ENCODE measurements at regions not wholly inside any gene's neighbourhood (a gene's known extent, or its start where the extent isn't known, plus 50 kb on each side); places are given as distances from the start of the nearest gene placed in this dataset.

DNA sequence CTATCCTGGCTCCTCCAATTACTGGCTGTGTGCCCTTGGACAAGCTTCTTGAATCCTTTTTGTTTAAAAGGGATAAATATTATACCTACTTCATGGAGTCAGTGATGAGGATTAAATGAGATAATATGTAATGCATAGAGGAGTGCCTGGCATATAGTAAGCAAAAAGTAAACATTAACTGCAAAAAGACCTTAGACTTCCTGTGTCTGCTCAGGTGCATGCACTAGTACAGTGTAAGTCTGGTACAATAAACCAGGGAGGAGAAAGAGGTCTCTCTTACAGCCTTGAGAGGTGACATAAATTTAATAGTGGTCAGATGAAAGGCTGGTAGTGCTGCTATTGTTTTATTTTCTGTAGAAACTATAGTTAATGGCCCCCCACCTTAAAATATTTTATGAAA lies 305.2 kb upstream of the MIS18BP1 start:
- DNase-seq: no peak

DNA sequence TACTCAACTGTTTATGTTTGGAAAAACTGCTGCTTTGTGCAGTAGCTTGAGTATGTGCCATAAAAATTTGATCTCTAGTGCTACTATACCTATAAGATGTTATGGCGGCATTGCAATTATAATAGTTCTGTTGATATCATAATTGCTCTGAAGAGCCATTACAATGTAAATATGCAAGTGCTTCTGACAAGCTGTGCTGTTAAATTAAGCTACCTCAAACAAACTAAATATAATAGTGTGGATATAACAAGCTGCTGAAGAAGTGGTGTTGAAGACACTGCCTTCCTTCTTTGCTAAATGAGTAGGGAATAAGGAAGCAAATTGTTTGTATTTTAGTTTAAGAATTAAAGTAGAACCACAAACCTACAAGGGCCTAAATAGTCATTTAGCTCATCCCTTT lies 301.0 kb upstream of the MIS18BP1 start:
- DNase-seq: peak in 2 of 3 experiments; percentile 45 to 79

DNA sequence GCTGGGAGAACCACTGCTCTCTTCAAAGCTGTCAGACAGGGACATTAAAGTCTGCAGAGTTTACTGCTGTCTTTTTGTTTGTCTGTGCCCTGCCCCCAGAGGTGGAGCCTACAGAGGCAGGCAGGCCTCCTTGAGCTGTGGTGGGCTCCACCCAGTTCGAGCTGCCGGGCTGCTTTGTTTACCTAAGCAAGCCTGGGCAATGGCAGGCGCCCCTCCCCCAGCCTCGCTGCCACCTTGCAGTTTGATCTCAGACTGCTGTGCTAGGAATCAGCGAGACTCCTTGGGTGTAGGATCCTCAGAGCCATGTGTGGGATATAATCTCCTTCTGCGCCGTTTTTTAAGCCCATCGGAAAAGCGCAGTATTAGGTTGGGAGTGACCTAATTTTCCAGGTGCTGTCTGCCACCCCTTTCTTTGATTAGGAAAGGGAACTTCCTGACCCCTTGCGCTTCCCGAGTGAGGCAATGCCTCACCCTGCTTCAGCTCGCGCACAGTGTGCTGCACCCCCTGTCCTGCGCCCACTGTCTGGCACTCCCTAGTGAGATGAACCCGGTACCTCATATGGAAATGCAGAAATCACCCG lies 298.3 kb upstream of the MIS18BP1 start:
- DNase-seq: peak; percentile 21 to 66 (median 56)

DNA sequence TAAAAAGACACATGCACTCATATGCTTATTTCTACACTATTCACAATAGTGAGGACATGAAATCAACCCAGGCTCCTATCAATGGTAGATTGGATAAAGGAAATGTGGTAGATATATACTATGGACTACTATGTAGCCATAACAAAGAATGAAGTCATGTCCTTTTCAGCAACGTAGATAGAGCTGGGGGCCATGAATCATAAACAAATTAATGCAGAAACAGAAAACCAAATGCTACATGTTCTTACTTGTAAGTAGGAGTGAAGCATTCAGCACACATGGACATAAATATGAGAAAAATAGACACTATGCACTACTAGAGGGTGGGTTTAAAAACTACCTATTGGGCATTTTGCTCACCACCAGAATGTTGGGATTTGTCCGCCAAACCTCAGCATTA lies 278.0 kb upstream of the MIS18BP1 start:
- no peak for DNase-seq

DNA sequence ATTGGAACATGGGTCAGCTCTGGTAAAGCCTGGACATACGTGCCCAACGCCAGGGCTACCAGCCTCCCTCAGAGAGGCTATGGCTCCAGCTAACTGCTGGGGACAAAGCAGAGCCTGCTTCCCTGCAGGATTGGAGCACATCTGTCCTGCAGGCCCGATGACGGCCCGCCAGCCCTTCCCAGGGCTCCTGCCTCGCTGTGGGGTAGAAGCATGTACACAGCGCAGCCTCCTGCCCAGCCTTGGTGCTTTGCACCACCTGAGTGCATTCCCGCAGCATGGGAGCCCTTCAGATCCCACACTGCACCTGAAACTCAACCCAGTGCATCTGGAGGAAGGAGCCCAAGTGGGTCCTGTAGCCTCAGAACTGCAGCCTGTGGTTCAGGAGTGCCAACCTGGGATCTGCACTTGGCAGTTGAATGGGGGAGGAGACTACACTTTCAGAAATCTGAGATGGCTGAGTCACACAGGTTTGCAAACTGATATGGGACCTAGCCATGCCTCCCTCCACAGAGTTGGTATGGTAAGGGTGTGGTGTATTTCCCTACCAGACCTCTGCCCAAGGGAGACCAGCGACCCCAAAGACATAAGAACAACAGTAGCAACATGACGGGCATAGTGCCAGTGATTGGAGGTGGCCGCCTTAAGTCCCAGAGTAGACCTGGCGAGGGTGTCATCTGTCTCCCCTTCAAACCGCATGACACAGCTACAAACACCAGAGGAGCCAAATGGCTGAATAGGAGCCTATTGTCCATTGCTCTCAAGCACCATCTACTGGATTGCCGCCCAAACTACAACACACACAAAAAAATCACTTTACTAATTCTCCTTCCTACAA lies 273.9 kb upstream of the MIS18BP1 start:
- DNase-seq: peak; percentile 56 to 79 (median 70)

DNA sequence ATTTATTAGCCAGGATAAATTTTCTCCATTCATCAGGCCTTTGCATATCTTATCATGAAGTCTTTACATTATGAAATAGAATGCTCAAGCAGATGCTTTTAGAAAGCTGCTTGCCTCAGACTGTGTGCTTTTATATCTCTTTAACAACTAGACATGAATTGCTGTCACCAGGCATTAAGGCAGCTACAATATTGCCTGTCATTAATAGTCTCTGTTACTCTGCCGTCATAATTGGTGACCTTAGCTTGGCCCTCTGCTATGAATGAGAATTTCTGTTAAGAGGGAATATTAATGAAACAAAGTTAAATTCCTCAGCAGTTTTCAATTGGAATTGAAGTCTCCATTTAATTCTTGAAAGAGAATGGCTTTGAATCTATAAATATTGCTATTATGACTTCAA lies 266.8 kb upstream of the MIS18BP1 start:
- DNase-seq: no peak

DNA sequence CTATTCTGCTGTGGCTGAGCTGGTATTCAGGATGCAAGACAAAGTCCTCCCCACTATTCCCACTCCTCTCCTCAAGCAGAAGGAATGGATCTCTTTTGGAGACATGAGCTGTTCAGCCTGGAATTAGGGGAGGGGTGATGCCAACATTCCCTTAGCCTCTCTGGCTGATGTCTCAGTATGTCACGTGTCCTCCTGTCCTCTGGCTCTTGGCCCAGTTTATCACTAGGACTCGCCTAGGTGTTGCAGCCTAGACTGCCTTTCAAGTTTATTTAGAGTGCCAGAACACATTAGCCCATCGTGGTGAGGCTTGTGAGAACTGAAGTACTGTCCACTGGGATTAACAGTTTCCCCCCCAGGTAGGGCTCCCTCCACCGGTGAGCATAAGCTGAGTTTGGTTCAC lies 239.9 kb upstream of the MIS18BP1 start:
- no peak for DNase-seq

DNA sequence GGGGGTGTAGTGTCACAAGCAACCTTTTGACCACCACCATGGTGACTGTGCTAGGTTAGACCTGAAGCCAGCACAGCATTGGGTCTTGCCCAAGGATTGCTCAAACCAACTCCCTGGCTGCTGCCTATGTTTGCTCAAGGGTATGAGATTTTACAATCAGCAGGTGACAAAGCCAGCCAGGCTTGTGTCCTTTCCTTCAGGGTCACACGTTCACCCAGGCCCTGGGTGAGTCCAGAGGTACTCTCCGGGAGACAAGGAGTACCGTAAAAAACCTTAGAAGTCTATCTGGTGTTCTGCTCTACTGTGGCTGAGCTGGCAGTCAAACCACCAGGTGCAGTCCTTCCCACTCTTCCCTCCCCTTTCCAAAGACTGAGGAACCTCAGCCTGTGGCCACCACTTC lies 238.9 kb upstream of the MIS18BP1 start:
- DNase-seq: no peak

DNA sequence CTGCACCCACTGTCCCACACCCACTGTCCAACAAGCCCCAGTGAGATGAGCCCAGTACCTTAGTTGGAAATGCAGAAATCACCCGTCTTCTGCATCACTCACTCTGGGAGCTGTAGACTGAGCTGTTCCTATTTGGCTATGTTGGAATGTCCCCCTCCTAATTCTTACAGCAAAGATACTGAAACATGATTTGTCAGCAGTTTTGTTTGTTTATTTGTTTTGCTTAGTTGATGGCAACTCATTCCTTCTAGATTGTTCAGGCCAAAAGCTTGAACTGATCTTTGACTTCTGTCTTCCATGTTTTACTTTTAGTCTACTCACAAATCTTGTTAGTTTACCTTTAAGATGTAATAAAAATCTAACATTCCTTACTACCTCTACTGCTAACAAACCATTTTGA lies 233.6 kb upstream of the MIS18BP1 start:
- DNase-seq: no peak

DNA sequence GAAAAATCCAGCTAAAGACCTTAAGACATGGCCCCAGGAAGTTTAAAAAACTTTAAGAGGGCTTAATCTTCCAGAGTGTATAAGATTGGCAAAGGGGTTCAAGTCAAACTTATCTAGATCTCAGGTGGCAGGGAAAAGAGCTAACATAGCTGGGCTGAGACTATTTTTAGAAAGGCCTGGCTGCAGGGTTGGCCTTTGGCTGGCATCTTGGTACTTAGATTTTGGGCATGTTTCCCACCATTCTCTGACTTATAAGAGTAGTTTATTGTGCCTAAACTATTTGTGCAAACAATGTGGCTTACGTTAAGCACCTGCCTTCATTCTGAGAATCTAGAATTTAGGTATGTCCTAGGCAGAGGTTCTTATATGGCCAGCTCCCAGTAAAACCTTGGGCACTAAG lies 214.0 kb upstream of the MIS18BP1 start:
- DNase-seq: no peak

DNA sequence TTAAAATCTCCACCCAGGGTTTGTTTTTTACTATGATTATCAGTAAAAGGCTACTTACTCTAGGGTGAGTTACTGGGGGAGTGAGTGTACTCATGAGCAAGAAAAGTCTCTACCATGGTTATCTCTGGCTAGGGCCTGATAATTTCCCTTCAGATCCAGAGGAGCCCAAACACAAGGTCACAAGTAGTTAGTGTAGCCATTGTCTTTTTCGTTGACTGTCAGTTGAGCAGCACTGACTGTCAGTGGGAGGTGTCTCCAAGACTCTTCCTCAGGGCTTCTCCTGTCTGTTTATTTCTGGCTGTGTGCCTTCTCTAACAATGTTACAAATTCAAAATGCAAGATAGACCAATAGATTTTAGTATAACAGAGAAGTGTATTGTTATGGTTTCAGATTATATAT lies 181.2 kb upstream of the MIS18BP1 start:
- no peak for DNase-seq

DNA sequence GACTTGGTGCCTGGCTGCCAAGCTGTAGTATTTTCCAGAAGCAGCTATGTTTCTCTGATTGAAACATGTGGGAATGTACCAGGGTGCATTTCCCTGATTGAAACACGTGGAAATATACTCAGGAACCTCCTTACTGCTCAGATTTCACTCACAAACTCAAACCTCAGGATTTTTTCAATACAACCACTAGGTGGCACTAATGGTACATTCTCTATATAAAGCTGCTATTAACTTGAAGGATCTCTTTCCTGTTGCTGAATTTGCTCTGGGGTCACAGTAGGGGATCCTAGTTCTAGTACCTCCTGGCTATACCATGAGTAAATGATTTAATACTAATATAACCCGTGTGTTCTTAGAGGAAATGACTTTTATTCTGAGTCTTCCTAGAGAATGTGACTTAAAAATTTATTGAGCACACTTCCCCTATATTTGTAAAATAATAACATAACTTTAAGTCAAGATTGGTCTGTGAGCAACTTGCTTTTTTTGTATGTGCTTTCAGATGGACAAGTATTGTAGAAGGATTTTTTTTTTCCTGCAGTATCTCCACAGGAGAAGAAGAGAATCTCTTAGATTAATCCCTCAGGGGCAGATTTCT lies 173.8 kb upstream of the MIS18BP1 start:
- DNase-seq: peak; percentile 34 to 80 (median 68)

DNA sequence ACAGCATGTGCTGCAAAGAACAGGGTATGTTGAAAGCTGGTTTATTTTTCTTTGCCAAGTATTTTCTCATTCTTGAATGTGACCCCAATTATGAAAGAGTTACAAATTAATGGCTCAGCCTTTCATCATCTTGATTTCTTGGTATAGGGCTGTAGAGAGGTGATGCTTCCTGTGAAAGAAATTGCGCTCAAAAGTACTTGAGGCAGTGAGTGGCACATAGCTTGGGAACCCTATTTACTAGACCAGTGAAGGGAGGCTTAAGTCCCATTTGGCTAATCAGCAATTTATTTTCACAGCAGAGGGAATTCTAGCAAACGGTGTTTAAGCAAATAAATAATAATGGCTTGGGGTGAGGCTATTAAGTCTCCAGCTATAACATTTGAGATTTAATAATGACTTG lies 153.9 kb upstream of the MIS18BP1 start:
- DNase-seq: peak in 1 of 3 experiments; percentile 31

DNA sequence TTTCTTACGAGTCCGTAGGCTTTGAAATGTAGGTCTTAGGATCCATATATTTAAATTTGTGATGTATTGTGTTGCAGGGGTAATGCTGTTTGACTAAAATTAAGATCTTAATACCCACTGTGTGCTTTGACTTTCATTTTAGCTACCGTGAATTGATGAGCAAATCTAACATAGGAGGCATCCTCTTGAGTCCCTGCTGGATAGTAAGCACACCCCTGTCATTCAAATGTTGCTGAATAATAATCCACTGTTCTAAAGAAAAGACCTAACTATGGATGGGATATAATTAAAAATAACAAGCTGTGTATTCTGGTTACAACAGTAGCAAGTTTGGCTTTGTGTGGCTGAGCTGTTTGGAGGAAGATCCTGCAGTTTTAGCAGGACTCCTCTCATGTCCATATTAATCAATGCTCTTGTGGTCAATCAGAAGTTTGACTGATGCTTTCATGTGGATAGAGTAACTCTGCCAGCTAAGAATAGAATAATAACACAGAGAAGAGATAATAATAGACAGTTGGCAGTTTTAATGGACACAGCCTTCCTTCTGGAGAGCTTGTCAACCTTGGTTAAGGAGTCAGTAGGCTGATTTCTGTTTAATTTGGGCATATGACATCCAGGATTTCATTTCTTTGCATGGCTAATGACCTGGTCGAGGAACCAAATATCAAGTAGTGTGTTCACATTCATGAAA lies 148.1 kb upstream of the MIS18BP1 start:
- DNase-seq: no peak

DNA sequence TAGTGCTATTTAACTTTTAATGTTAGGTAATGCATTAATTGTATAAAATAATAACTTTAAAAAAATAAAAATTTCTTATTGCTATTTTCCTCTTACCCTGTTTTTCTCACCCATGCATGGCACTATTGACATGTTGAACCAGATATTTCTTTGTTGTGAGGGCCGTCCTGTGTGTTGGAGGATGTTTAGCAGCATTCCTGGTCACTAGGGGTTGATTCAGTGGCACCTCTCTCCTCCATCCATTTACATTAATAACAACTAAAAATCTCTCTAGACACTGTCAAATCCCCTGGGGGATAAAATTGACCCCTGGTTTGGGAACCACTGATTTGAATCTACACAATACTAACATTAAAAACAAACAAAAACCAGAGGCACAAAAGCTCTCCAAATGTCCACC lies 147.5 kb upstream of the MIS18BP1 start:
- no peak for DNase-seq

DNA sequence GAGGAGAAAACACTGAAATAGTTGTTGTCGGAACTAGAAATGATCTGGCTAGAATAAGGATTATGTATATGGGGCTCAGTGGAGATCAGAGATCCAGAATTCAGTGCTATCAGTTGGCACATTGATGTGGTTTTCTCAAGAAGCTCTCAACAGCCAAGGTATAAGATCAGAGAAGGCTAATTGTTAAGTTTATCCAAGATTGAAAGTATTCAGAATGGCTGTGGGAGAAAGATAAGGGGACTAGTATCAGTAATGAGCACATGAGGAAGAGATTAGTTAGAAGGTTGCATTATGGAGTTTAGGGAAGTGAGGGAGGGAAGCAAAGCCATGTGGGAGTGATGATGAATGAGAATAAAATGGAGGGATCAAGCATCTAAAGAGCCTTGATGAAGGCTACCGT lies 128.1 kb upstream of the MIS18BP1 start:
- no peak for DNase-seq

DNA sequence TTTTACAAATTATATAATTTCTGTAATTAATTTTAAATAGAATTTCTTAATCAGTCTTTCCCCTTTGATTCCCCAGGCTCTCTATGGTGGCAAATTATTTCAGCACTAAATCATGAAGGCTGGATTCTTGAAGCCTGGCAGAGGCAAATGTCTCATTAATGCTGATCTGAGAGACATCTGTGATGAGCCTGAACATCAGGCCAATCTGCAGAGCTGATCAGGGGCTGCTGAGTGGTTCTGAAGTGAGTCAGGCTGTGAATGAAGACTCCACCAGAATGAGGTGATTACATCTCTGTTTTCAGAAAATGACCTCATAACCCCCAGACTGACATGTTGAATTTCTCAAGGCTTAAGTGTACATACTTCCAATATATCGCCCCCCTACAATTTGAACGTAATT lies 124.2 kb upstream of the MIS18BP1 start:
- no peak for DNase-seq

DNA sequence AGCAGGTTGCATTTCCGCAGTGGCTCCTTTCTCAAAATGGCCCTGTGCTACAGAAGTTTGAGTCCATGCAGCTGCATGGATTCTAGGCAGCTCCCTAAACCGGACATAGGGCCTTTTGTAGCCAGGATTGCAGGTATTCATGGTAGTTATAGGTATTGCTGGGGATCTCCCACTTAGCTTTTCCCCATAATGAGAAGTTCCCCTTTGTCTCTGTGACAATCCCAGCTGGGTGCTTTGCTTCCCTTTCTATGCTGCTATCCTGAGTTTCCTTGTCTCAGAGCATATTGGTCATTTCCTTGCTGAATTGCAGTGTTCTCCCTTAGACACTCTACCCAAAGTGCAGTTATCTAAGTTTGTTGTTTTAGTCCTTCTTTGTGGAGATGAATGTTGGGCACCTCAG lies 120.9 kb upstream of the MIS18BP1 start:
- no peak for DNase-seq

DNA sequence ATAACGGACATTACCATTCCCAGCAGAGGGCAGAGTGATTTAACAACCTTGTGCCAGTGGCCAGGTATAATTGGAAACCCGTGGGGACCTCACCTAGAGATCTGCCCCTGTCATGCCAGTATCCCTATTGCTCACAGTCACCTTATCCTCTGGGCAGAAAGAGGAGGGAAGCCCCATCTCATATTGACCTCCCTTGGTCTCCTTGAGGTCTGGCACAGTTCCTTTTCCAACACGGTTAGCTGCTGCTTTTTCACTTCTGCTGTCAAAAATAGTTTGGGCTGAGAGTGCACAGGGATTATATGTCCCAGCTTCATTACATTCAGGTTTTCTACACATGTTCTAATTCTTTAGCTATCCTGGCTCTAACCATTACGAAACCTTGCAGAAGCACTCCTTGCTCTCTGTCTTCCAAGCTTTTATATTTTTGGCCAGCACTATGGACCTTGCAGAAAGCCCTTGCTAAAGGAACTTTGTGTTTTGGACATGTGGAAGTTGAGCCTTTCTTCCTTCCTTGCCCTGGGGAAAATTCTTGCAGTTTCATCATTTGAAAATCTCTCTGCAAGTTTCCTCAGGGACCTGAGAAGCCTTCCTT lies 111.7 kb upstream of the MIS18BP1 start:
- DNase-seq: peak in 1 of 3 experiments; percentile 8

DNA sequence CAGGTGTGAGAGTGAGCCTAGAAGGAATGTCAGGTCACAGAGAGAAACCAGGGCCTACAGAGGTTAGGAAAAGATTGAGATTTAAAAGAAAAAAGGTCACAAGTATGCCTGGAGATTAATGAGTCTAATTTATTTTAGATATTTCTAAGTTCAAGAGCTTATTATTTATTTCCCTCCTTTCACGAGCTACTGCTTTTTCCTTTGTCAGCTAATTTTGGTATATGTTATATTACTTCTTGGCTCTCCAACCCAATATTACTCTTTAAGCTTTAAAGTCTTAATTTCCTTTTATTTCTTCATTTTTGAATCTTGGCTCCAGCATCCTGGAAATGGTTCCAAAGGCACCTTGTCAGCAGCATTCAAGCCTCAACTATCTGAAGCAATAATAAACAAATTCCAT lies 109.5 kb upstream of the MIS18BP1 start:
- no peak for DNase-seq

DNA sequence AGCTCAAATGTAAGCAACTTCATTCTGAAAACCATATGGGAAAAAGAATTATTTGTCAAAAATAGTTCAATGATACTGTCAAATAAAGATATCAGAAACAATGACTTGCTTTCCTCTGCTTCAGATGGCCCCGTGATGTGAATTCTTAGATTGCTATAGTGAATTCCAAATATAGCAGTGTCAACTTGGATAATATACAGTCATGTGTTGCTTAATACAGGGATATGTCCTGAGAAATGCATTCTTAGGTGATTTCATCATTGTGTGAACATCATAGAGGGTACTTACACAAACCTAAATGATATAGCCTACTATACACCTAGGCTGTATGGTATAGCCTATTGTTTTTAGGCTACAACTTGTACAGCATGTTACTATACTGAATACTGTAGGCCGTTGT lies 108.7 kb upstream of the MIS18BP1 start:
- DNase-seq: no peak

DNA sequence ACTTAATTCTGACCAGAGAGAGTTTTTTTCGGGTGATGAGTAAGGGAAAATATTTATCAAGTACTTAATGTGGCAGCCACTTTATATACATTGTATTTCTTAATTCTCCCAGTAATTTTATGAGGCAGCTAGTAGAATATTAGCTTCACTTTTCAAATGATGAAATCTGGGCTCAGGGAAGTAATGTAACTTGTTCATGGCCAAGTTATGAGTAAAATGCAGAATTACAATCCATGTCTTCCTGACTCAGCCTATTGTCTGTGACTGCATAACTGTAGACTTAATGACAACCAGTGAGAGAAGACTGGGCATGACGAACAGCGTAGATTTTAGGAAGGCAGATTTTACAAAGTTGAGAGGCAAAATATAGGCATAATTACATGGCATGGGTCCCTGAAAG lies 106.7 kb upstream of the MIS18BP1 start:
- DNase-seq: no peak

DNA sequence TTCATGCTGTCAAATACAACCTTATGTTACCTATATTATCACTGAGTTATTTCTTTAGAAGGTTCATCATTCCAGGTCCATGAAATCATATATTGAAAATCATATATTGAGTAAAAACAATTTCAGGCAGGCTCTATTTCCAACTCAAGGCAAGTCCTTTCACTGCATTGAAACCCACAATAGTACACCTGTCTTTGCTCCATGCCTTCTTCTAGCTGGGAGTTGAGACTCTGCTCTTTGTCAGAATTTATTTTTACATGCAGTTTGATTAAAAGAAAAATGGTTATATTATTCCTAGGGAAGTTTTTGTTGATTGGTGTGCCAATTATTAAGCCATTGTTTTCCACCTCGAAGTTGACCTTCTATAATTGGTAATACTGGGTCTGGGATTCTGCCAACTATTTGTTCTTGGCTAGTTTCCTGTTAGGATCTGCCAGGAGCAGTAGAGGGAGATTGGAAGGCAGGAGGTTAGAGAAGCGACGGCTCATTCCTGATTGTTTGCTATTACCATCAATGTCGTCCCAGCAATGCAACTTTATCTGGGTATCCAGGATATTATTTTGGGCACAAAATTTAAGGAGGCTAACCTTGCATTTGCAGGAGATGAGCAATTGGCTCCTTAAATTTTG lies 79.5 kb upstream of the MIS18BP1 start:
- no peak for DNase-seq
